NCI-H526 treated with DMSO at 0.1 percent for 48 hours (cell line): ENCODE measurements at regions not wholly inside any gene's neighbourhood (a gene's known extent, or its start where the extent isn't known, plus 50 kb on each side); places are given as distances from the start of the nearest gene placed in this dataset.
"Not testable (repeated sequence)": the region's sequence is repeated elsewhere in the genome, so short reads cannot be mapped to it uniquely, and the experiment has no call there.

ENCODE experiments used
- DNase-seq: peaks from one replicate; lab custom pipeline; 2025; lab: John Stamatoyannopoulos, UW

DNA sequence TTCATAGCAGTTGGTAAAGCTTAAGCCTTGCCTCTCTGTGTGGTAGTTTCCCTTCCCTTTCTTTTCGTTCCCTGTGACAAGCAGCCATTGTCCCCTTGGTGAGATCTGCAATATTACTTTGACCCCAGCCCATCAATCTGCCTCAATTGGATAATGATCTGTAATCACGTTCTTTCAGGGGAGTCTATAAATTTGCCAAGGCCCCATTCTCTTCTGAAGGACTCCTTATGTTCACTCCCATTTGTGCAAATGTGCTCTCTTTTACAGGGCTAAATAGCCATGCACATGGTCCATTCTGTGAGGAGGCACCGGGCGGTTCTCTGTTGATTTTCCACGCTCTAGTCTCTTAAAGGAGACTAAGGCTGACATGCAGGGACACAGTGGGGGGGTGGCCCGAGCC lies 660.4 kb upstream of the SLC35B3 start:
- no peak for DNase-seq

DNA sequence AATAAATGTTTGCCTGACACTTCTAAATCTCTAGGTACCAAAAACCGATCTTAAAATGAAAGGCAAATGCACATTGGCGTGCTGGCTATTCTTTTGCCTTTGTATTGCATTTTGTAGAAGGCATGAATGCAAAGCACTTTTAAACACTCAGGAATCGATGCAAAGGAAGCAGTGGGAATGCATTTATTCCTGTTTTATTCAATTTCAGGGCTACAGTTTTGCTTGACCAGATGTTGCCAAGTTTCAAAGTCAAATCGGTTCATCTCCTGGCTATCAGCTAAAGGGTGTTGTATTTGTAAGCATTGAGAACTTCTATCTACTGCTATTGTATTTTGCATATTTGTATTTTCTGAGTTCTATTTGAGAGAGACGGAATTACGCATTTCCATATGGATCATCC lies 659.8 kb upstream of the SLC35B3 start:
- DNase-seq: no peak

DNA sequence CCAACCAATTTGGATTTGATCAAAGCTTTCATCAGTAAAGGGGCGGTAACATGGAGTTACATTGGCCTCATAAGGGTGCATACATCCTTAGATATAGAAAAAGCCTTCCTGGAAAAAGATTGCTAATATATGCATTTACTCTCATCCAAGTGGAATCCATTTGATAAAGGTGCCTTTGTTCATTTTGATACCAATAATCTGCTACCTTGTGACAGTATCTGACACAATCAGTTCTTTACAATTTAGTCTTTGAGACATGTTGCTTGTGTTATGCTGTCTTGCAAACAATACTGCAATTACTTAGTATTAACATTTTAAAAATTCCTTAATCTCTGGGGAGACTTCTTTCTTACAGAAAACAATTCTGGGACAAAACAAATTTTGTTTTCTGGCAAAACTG lies 654.4 kb upstream of the SLC35B3 start:
- DNase-seq: no peak

DNA sequence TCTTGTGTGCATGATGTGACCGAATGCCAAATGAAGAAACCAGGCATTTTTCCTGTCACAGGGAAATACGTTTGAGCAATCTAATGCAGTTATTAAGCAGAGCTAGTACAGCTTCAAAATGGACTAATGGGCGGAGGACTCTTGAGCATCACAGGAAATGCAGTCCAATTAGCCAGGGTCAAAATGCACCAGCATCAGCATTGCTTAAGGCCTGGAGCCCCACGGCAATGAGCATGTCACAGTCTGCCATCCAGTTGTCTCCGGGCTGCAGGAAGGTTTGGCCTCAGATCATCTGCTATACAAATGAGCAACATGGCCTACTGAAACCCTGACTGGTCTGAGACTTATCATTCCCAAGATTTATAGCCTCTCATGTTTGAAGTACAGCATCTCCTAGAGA lies 652.1 kb upstream of the SLC35B3 start:
- no peak for DNase-seq

DNA sequence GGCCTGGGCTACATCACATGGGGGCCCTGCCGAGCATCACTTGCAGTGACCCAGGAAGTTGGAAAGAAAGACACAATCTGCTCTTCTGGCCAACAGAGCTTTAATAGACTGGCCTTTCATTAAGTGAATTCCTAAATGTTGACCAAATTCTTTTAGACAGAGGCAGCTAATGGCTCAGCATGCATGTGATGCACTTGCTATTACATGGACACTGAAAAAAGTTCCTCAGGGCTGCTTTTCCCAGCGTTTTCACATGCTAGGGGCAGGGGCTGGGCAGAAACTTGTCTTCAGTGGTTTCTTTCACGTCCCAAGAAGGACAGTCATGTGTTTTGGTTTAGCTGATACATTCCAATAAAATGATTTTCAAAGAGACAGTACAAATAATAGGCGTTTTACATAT lies 651.0 kb upstream of the SLC35B3 start:
- no peak for DNase-seq

DNA sequence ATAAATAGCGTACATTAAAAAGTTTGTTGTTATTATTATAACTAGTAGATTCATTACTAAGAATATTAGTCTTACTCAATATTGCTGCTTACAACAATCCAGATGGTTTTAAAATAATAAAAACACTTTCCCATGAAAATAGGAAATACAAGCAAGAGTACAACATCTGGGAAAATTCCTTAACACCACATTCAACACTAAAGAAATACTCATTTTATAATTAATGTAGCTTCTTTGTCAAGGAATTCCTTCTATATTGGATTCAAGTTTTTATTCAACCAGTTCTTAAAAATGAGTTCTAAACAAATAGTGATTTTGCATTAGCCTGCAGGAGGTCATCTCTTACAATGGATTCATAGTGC lies 650.3 kb upstream of the SLC35B3 start:
- no peak for DNase-seq

DNA sequence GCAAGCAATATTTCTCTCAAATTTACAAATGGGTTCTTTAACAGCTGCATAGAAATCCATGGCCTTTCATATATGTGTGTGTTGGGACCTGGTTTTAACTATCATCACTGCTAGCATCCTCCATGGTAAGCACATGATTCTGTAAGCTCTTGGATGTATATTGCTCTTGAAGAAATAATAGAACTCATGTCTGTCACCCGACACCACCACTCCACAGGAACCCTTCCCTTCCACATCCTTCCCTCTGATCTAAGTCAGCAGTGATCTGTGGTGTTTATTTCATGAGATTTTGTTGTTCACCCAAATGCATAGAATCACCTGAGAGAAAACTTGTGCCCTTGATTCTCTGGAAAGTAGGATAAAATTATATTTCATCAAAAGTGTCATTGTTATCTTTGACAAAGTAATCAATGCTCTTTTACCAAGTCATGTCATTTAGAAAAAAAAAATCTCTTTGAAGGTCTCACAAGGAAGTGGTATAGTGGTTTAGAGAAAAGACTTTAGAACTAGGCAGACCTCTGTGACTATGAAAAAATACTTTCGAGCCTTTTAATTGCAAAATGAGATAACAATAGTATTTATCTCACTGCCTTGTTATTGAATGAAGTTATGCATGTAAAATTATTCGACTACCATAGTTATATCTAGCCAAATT lies 649.8 kb upstream of the SLC35B3 start:
- no peak for DNase-seq

DNA sequence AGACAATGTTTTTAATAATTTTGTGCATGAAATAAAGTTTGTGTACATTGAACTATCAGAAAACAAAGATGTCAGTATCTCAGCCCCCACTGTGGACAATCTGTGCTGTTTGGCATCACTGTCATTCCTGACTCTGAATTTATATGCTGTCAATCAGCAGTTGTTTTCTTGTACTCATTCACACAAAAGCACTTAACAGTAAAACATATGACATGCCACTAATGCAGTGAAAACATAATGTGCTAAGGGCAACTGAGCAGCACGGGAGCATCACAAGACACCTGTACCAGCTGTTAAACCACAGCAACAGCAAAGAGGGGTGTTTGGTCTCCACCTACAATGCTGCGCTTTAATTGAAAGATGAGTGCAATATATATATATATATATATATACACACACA lies 647.8 kb upstream of the SLC35B3 start:
- no peak for DNase-seq

DNA sequence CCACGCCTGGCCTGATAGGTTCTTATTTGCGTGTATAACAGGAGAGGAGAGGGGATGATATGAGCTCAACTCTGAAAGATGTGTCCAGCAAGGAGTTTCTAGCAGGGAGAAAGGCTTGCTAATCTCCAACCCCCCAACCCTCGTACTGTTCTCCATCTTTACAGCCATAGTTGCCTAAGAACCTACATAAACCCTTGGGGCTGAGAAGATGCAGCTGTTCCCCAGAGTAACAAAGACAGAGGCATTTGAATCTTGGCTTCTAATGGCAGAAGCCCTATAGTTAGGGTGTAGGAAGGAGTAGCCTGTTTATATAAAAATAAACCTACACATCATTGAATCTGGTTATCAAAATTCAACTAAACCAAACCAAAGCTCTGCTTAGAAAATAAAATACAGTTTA lies 631.4 kb upstream of the SLC35B3 start:
- no peak for DNase-seq

DNA sequence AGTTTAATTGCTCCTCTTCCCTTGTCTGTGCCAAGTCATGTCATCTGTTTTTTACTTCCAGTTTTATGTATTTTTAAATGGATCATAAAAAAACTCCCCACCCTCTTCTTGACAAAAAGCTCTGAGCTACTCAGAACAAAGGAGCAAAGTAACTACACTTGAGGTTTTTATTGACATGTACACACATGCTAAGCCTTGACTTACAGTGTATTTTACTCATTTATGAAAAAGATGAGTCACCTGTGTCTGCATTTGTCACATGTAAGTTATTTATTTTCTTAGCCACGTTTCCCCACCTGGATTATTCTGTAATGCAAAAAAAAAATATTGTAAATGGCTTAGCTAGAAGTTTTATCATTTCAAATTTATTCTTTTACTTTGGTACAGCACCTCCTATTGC lies 628.8 kb upstream of the SLC35B3 start:
- no peak for DNase-seq

DNA sequence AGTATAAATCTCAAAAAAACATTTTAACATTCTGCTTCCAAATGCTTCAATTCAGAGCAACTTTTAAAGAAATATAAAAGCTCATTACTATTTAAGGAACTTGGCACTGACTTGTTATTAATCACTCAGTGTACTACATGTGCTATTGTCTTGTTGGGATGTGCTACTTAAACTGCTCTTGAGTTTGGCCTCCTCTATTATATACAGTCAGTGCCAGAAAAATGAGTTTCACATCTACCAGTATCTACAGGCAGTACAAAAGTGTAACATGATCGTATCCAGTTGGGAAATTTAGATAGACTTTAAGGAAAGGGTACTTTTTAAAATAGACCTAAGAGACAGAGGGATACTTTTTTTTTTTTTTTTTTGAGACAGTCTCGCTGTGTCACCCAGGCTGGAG lies 627.3 kb upstream of the SLC35B3 start:
- no peak for DNase-seq

DNA sequence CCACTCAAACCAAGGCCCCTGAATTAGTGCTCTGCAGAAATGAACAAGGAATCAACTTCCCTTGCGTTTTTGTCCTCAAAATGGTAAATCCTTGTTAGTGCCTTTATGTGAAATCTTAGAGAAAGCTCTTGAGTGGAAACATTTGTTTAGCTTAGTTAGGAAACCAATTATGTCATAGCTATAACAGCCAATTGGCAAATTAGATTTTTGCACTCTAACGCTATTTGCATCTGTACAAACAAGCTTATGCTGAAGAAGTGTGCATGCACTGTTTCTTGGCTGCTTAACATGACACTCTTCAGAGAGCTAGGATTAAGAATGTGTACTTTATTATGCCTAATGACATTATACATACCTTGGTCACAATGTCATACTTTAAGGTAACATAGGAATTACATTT lies 622.6 kb upstream of the SLC35B3 start:
- DNase-seq: no peak

DNA sequence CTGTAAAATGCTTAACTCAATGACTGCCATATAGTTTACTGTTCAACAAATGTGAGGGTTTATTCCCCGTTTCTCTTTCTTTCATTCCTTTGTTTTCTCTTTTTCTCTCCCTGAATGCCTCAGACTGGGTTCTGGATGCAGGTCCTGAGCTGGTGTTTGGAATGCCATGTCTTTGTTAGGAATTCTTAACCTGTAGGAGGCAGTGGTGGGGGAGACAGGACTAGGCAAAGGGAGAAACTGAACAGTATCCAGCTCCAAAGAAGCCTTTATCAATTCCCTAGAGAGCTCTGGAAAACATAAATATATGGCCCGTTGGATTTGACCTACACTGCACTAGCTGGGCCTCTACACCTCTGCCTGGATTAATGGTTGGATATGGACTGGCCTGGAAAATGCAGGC lies 621.2 kb upstream of the SLC35B3 start:
- DNase-seq: no peak

DNA sequence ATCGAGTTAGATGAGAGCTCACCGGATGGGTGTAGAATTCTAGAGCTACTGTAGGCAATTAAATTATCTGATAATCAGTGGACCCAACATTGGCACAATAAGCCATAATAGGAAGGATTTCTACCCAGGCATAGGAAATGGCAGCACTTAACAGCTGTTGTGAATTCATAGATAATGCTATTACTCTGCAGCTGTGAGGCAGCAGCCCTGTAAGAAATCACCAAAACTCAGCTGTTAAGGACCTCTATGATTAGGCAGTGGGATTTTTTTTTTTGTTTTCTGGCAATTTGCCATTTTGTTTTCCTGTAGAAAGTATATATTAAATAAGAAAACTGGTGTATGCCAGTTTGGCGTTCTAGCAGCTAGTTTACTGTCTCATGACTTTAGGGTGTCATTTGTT lies 609.1 kb upstream of the SLC35B3 start:
- no peak for DNase-seq

DNA sequence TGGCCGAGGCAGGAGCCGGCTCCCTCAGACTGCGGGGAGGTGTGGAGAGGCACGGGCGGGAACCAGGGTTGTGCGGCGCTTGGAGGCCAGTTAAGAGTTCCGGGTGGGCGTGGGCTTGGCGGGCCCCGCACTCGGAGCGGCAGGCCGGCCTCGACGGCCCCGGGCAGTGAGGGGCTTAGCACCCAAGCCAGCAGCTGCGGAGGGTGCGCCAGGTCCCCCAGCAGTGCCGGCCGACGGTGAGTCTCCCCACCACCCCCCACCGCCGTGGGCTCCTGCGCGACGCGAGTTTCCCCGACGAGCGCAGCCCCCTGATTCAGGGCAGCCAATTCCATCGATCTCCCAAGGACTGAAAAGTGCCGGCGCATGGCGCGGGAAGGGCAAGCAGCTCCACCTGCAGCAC lies 605.4 kb upstream of the SLC35B3 start:
- no peak for DNase-seq

DNA sequence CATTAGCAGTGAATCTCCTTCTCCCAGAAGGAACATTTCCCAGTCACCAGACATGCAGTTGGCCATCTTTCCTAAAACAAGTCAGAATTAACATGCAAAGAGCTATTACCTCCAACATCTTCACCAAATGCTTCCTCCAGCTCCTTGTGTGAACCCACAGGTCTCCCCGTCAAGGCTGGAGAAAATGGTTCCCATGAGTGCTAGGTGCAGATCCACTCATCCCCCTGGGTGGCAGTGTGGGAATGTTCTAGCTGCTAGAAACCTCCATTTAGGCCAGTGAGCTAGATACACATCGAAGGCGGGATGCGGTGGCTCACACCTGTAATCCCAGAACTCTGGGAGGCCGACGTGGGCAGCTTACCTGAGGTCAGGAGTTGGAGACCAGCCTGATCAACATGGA lies 603.9 kb upstream of the SLC35B3 start:
- DNase-seq: no peak

DNA sequence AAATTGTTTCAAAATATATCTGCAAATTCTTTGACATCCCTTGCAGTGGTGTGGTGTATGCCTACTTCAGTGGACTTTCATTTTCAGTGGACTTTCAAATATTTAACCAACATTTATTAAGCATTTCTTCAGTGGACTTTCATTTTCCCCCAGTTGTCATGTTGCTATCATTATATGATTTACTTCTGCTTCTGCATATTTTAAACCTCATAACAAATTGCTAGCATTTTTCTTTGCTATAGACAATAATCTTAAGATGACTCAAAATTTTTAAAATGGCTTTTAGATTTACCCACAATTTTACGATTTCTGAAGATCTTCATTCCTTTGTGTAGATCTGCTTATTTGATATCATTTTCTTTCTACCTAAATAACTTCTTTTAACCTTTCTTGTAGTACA lies 592.7 kb upstream of the SLC35B3 start:
- no peak for DNase-seq

DNA sequence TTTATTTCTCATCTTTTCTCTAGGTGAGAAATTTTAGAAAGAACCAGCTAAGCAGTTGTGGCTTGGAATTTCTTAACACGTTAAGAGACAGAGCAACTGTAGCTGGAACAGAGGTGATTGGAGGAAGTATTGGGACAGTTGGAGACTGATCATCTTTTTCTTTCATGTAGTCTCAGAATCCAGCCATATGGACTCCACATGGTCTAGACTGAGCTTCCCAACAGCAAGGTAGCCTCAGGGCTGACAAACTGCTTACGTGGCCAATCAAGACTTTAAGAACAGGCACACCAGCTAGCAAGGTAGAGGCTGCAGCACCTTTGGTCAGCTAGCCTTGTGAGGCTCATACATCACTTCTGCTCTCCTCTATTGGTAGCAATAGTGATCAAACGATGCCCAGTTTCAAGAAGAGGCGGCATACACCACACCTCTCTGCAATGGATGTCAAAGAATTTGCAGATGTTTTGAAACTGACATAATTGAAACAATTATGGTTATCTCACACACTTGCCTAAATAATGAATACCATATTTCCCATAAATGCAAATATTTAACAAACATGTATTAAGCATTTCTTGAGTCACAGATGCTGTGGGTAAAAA lies 590.5 kb upstream of the SLC35B3 start:
- no peak for DNase-seq

DNA sequence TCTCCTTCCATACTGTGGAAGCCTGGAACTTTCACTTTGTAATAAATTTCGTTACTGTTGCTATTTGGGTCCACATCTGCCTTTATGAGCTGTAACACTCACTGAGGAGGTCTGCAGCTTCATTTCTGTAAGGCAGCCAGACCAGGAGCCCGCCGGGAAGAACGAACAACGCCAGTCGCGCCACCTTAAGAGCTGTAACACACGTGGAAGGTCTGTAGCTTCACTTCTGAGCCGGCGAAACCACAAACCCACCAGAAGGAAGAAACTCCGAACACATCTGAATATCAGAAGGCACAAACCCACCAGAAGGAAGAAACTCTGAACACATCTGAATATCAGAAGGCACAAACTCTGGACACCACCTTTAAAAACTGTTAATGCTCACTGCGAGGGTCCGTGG lies 589.9 kb upstream of the SLC35B3 start:
- DNase-seq: no peak

DNA sequence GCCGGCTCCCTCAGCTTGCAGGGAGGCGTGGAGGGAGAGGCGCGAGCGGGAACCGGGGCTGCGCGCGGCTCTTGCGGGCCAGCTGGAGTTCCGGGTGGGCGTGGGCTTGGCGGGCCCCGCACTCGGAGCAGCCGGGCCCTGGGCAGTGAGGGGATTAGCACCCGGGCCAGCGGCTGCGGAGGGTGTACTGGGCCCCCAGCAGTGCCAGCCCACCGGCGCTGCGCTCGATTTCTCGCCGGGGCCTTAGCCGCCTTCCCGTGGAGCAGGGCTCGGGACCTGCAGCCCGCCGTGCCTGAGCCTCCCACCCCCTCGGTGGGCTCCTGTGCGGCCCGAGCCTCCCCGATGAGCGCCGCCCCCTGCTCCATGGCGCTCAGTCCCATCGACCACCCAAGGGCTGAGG lies 588.9 kb upstream of the SLC35B3 start:
- DNase-seq: not testable (repeated sequence)

DNA sequence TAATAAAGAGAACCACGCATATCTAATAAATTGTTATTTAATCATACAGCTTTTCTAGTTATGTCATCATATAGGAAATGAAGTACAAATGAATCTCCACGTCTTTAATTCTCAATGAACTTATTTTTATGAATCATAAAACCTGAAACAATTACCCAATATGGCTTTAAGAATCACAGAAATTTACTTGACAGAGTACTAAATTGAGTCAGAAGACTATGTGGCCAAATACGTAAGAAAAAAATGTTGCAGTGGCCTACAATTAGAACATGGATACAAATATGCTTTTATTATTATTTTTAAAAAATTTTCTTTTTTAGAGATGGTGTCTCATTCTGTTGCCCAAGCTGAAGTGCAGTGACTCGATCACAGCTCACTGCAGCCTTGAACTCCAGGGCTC lies 584.7 kb upstream of the SLC35B3 start:
- no peak for DNase-seq

DNA sequence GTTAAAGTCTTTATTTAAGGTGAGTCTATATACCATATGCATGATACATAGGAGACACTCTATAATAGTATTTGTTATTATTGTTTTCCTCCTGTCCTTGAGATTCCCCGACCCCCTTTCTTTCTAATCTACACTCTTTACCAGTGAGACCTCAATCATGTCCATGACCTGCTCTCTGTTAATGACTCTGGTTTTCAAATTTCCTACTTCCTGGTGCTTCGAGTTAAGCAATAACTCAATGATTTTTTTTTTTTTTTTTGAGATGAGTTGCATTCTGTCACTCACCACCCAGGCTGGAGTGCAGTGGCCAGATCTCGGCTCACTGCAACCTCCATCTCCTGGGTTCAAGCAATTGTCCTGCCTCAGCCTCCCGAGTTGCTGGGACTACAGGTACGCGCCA lies 574.6 kb upstream of the SLC35B3 start:
- DNase-seq: no peak

DNA sequence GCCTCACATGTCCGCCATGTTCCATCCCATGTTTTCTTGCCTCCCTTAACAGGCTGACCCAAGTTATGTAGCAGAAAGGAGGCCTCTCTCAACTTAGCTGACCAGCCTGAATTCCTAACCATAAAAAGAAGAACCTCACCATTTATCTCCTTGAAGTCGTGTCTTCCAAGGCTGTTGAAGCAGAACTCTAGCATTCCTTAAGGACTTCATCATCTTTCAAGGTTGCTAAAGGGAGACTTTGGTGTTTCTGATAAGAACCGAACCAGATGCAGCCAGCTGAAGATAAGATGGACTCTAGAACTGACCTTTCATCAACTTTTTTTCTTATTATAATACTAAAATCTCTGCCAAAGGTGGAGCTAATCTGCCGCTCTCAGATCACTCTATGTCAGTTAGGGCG lies 571.7 kb upstream of the SLC35B3 start:
- no peak for DNase-seq

DNA sequence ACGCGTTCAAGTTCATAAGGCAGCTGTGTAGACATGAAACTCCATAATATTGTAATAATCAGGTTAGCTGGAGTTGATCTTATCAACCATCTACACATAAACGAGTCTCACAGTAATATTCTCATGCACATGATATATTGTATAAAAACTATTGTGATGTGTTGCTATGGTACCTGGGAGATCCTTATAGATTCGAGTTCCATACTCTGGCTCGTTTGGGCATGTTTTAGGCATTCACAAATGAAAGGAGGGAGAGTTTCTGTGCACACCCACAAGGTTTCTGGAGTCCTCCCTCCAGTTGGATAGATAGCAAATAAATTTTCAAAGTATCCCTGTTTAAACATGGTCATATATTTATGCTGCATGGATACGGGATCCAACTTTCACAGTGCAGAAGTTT lies 567.5 kb upstream of the SLC35B3 start:
- no peak for DNase-seq

DNA sequence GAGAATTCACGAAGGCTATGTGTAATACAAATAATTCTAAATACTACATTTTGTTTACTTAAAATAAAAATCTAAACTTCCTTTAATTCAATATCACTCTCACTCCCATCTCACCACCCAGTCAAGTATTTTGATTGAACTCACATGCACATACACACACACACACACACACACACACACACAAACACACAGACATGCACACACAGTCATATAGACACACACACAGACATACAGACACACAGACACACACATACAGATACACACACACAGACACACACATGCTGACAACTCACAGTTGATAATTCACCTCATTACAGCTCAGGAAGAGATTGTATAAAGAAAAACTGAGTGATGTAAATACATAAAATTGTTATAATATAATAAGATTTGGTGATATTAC lies 559.8 kb upstream of the SLC35B3 start:
- DNase-seq: no peak
